ENCODE measurements at regions not wholly inside any gene's neighbourhood (a gene's known extent, or its start where the extent isn't known, plus 50 kb on each side); places are given as distances from the start of the nearest gene placed in this dataset.

DNA sequence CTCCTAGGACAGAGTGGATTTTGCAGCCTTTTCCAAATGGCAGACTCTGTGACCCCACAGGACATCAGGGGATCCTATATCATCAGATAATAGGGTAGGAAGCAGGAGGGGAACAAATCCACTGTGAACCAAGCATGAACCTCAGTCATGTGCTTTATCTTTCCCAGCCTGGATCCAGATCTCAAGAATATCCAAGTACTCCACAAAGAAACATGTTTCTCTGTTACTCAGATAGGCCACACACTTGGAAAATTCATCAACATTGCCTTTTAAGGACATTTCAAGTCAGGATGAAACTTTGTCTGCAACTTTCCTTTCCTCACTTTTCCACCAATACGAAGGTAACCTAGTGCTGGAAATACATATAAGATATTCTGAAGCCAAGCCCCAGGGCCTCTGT is 85.8 kb downstream of the RDH14 start:
- Histone ChIP-seq H3K27ac (ENCODE audit: insufficient read length, low read depth, low read length) (no peak overlapping the region), H3K4ac (ENCODE audit: low read depth, low read length) (no peak overlapping the region), H2AK5ac (ENCODE audit: insufficient read length, low read length) (no peak overlapping the region), H4K20me1 (ENCODE audit: control insufficient read depth, insufficient read depth, insufficient read length) (no peaks in the 10 kb centered on the region), H2BK12ac (ENCODE audit: insufficient read length, low read depth, low read length) (no peak overlapping the region), H3K4me2 (ENCODE audit: insufficient read depth, insufficient read length, low read length) (no peak overlapping the region), H3K4me1 (ENCODE audit: insufficient read depth, low read length) (no peaks in the 10 kb centered on the region; the same call in 1 of the 2 replicates), H4K5ac (ENCODE audit: insufficient read length, low read depth, low read length) (no peak overlapping the region), H3K9ac (ENCODE audit: extremely low read depth, insufficient read length, low read length) (no peak overlapping the region), H3K23me2 (ENCODE audit: insufficient read length, low read depth, low read length, poor library complexity, severe bottlenecking) (no peaks in the 10 kb centered on the region), H3K79me2 (ENCODE audit: insufficient read depth, low read length) (no peaks in the 10 kb centered on the region), H2BK15ac (ENCODE audit: low read depth, low read length) (no peak overlapping the region), H2BK5ac (ENCODE audit: insufficient read length, low read length) (no peak overlapping the region), H3K23ac (ENCODE audit: insufficient read length, low read depth, low read length) (no peak overlapping the region), H3K9me3 (ENCODE audit: control insufficient read depth, low read depth, low read length) (no peaks in the 10 kb centered on the region), H4K8ac (replicated peaks; ENCODE audit: insufficient read length, low read depth, low read length) (no peak overlapping the region), H3K56ac (ENCODE audit: insufficient read length, low read depth, low read length) (no peak overlapping the region), H3K27me3 (ENCODE audit: insufficient read depth, low read length) (no peaks in the 10 kb centered on the region), H2BK120ac (ENCODE audit: low read depth, low read length, poor library complexity, severe bottlenecking) (no peak overlapping the region), H3K79me1 (ENCODE audit: insufficient read depth, low read depth, low read length, poor library complexity, severe bottlenecking) (no peaks in the 10 kb centered on the region), H2BK20ac (ENCODE audit: low read depth, low read length, poor library complexity, severe bottlenecking) (no peak overlapping the region), H3K18ac (ENCODE audit: insufficient read length, low read depth, low read length) (no peak overlapping the region), H4K91ac (ENCODE audit: insufficient read length, low read depth, low read length) (no peak overlapping the region), H3K14ac (ENCODE audit: insufficient read depth, low read length) (no peak overlapping the region), H2AFZ (ENCODE audit: low read length) (no peak overlapping the region), H3T11ph (ENCODE audit: low read length) (no peak overlapping the region)
- no peak overlapping the region for H3K27ac Mint-ChIP-seq
- DNase-seq, result no peak
- no peaks in the 10 kb centered on the region for H3K27me3 Mint-ChIP-seq (ENCODE audit: low read depth)
- H3K36me3 Mint-ChIP-seq (ENCODE audit: insufficient read depth in 1 of 3, low read depth in 3 of 3), result no peaks in the 10 kb centered on the region
- H3K4me3 Mint-ChIP-seq, result no peak overlapping the region
- no peaks in the 10 kb centered on the region for H3K9me3 Mint-ChIP-seq
- no CpG with 5 or more reads among the region's 1 CpG for WGBS (ENCODE audit: extremely low coverage, insufficient read length, low lambda C conversion rate)
- TF ChIP-seq, protein P1, sequence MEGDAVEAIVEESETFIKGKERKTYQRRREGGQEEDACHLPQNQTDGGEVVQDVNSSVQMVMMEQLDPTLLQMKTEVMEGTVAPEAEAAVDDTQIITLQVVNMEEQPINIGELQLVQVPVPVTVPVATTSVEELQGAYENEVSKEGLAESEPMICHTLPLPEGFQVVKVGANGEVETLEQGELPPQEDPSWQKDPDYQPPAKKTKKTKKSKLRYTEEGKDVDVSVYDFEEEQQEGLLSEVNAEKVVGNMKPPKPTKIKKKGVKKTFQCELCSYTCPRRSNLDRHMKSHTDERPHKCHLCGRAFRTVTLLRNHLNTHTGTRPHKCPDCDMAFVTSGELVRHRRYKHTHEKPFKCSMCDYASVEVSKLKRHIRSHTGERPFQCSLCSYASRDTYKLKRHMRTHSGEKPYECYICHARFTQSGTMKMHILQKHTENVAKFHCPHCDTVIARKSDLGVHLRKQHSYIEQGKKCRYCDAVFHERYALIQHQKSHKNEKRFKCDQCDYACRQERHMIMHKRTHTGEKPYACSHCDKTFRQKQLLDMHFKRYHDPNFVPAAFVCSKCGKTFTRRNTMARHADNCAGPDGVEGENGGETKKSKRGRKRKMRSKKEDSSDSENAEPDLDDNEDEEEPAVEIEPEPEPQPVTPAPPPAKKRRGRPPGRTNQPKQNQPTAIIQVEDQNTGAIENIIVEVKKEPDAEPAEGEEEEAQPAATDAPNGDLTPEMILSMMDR (conservative IDR thresholded peaks at IDR 0.05), result no peak
- peaks cover 2 to 14% of the 10 kb centered on the region in 2 experiments; a peak in 3 of 4 replicates for H3K4me1 Mint-ChIP-seq
